ENCODE measurements at regions not wholly inside any gene's neighbourhood (a gene's known extent, or its start where the extent isn't known, plus 50 kb on each side); places are given as distances from the start of the nearest gene placed in this dataset.

- BruUV-seq (replicated peaks): no TSS peak
- Mint-ChIP-seq H3K27me3 (ENCODE audit: insufficient read depth, unreplicated experiment) (no peaks in the 10 kb centered on the region), H3K9me3 (ENCODE audit: unreplicated experiment) (peaks cover 9% of the 10 kb centered on the region), H3K4me1 (ENCODE audit: insufficient read depth, unreplicated experiment) (peaks cover 20% of the 10 kb centered on the region), H3K36me3 (ENCODE audit: insufficient read depth, unreplicated experiment) (no peaks in the 10 kb centered on the region), H3K4me3 (ENCODE audit: unreplicated experiment) (no peak overlapping the region), H3K27ac (ENCODE audit: low read depth, unreplicated experiment) (no peak overlapping the region)
- intact Hi-C loops (cut with micrococcal nuclease): no loop called here
- no peak for TF ChIP-seq CTCF (IDR thresholded peaks at IDR 0.05; ENCODE audit: unreplicated experiment)
- CTCF ChIA-PET: interaction anchor here (0.6 to 1.3 kb wide), 3 partner anchors 25 to 506 kb away, joined by 3 read pairs; no protein-coding TSS in a partner anchor
- DNase-seq (ENCODE audit: unreplicated experiment): no peak
- POLR2A ChIA-PET: interaction anchor here (0.7 to 1.2 kb wide), 3 partner anchors 25 to 669 kb away, joined by 3 to 4 read pairs (median 4); no protein-coding TSS in a partner anchor
Measured at GRCh38 chr18:6547476-6547875, 132.8 kb upstream of the L3MBTL4 start.

GRCh38 chr18:6553234-6553900, 138.7 kb upstream of the L3MBTL4 start:
- POLR2A ChIA-PET: no interaction called here
- intact Hi-C loops (cut with micrococcal nuclease): no loop called here
- Mint-ChIP-seq H3K36me3 (ENCODE audit: insufficient read depth, unreplicated experiment) (no peaks in the 10 kb centered on the region), H3K4me3 (ENCODE audit: unreplicated experiment) (no peak overlapping the region), H3K27ac (ENCODE audit: low read depth, unreplicated experiment) (no peak overlapping the region), H3K4me1 (ENCODE audit: insufficient read depth, unreplicated experiment) (peaks cover 6% of the 10 kb centered on the region), H3K9me3 (ENCODE audit: unreplicated experiment) (peaks cover 9% of the 10 kb centered on the region), H3K27me3 (ENCODE audit: insufficient read depth, unreplicated experiment) (no peaks in the 10 kb centered on the region)
- CTCF ChIA-PET: interaction anchor here (1.3 to 1.6 kb wide), 3 partner anchors 10 to 323 kb away, joined by 3 to 5 read pairs (median 5); no protein-coding TSS in a partner anchor
- DNase-seq (ENCODE audit: unreplicated experiment): no peak
- TF ChIP-seq CTCF (IDR thresholded peaks at IDR 0.05; ENCODE audit: unreplicated experiment): no peak
- BruUV-seq (replicated peaks): no TSS peak

GRCh38 chr18:6557057-6557769, 142.5 kb upstream of the L3MBTL4 start:
- H3K9me3 Mint-ChIP-seq (ENCODE audit: unreplicated experiment): no peaks in the 10 kb centered on the region
- ChIA-PET CTCF (interaction anchor here (0.8 to 1.6 kb wide), 5 partner anchors 9 to 1484 kb away, joined by 3 to 4 read pairs (median 3); no protein-coding TSS in a partner anchor), POLR2A (no interaction called here)
- no peak for DNase-seq (ENCODE audit: unreplicated experiment)
- H3K4me1 Mint-ChIP-seq (ENCODE audit: insufficient read depth, unreplicated experiment): peaks cover 14% of the 10 kb centered on the region
- intact Hi-C loops (cut with micrococcal nuclease): no loop called here
- no TSS peak for BruUV-seq (replicated peaks)
- H3K27me3 Mint-ChIP-seq (ENCODE audit: insufficient read depth, unreplicated experiment): no peaks in the 10 kb centered on the region
- H3K4me3 Mint-ChIP-seq (ENCODE audit: unreplicated experiment): no peak overlapping the region
- no peaks in the 10 kb centered on the region for H3K36me3 Mint-ChIP-seq (ENCODE audit: insufficient read depth, unreplicated experiment)
- H3K27ac Mint-ChIP-seq (ENCODE audit: low read depth, unreplicated experiment): no peak overlapping the region
- no peak for TF ChIP-seq CTCF (IDR thresholded peaks at IDR 0.05; ENCODE audit: unreplicated experiment)

GRCh38 chr18:6557770-6558248, 143.1 kb upstream of the L3MBTL4 start:
- no peak for TF ChIP-seq CTCF (IDR thresholded peaks at IDR 0.05; ENCODE audit: unreplicated experiment)
- no peak overlapping the region for H3K4me3 Mint-ChIP-seq (ENCODE audit: unreplicated experiment)
- CTCF ChIA-PET: no interaction called here

More at GRCh38 chr18:6557770-6558248, 143.1 kb upstream of the L3MBTL4 start:
- no peak for DNase-seq (ENCODE audit: unreplicated experiment)
- POLR2A ChIA-PET: no interaction called here
- no TSS peak for BruUV-seq (replicated peaks)
- H3K9me3 Mint-ChIP-seq (ENCODE audit: unreplicated experiment): no peaks in the 10 kb centered on the region
- no peaks in the 10 kb centered on the region for H3K36me3 Mint-ChIP-seq (ENCODE audit: insufficient read depth, unreplicated experiment)
- H3K27ac Mint-ChIP-seq (ENCODE audit: low read depth, unreplicated experiment): no peak overlapping the region
- intact Hi-C loops (cut with micrococcal nuclease): no loop called here
- peaks cover 13% of the 10 kb centered on the region for H3K4me1 Mint-ChIP-seq (ENCODE audit: insufficient read depth, unreplicated experiment)
- no peaks in the 10 kb centered on the region for H3K27me3 Mint-ChIP-seq (ENCODE audit: insufficient read depth, unreplicated experiment)

Data from MCF 10A (cell line).